GM10248 (cell line): ENCODE measurements at regions not wholly inside any gene's neighbourhood (a gene's known extent, or its start where the extent isn't known, plus 50 kb on each side); places are given as distances from the start of the nearest gene placed in this dataset.

Experiments used
- CTCF ChIA-PET: fragments of 300-600 bp; sonication (Branson Sonifier 250); formaldehyde crosslinking; extraction: SDS; loops from one replicate; lab custom pipeline; 2021; ENCODE audit warnings: antibody characterized with exemption; lab: Yijun Ruan, JAX
- POLR2A ChIA-PET: fragments of 350-650 bp; sonication (Branson Sonifier 250); formaldehyde crosslinking; extraction: SDS; loops from one replicate; lab custom pipeline; 2020; ENCODE audit warnings: antibody characterized with exemption; lab: Yijun Ruan, JAX
- DNase-seq: peaks from one replicate; pipeline ENCODE4 v3.0.0; 2012; ENCODE audit errors: extremely low spot score
- CTCF ChIP-seq: IDR thresholded peaks from 2 replicates; pipeline ENCODE4 v1.5.1; 2012; ENCODE audit warnings: mild to moderate bottlenecking, low read depth; ENCODE audit errors: extremely low read depth, missing control alignments, control extremely low read depth

- no peak for DNase-seq
- CTCF ChIA-PET: interaction anchor here (0.8 to 1.7 kb wide), 2 partner anchors 9 to 15 kb away, joined by 3 to 4 read pairs; no protein-coding TSS in a partner anchor
- POLR2A ChIA-PET: no interaction called here
- TF ChIP-seq CTCF: no peak
Observed at GRCh38 chrX:69045616-69046345, 119.5 kb downstream of the PJA1 start.

GRCh38 chrX:69038816-69039215 is 126.4 kb downstream of the PJA1 start:
- CTCF ChIA-PET: no interaction called here
- POLR2A ChIA-PET: no interaction called here
- TF ChIP-seq CTCF: no peak
- no peak for DNase-seq

- no peak for DNase-seq
- ChIA-PET POLR2A (no interaction called here), CTCF (no interaction called here)
- TF ChIP-seq CTCF: no peak
Observed at GRCh38 chrX:69038188-69038587, 127.1 kb downstream of the PJA1 start.

- ChIA-PET POLR2A (no interaction called here), CTCF (no interaction called here)
- TF ChIP-seq CTCF: no peak
- DNase-seq: no peak
Observed at GRCh38 chrX:69037786-69038185, 127.5 kb downstream of the PJA1 start.

- CTCF ChIA-PET: interaction anchor here (0.8 kb wide), 1 partner anchor 8 kb away, joined by 3 read pairs; no protein-coding TSS in a partner anchor
- POLR2A ChIA-PET: no interaction called here
- no peak for DNase-seq
- TF ChIP-seq CTCF: no peak
Observed at GRCh38 chrX:69036674-69037573, 128.3 kb downstream of the PJA1 start.

GRCh38 chrX:69034451-69034850 is 130.8 kb downstream of the PJA1 start:
- no peak for DNase-seq
- CTCF ChIA-PET: no interaction called here
- no peak for TF ChIP-seq CTCF
- POLR2A ChIA-PET: no interaction called here
